Spleen (tissue), 7 donors: ENCODE measurements at regions not wholly inside any gene's neighbourhood (a gene's known extent, or its start where the extent isn't known, plus 50 kb on each side); places are given as distances from the start of the nearest gene placed in this dataset.

ENCODE experiments used
- CTCF ChIP-seq, 11 experiments: fragments of 200-600 bp in 7 of 11; fragments of 450-650 bp in 4 of 11; sonication (generic) in 4 of 11; IDR thresholded peaks in 8 of 11; conservative IDR thresholded peaks in 3 of 11; 1 replicate in 7 of 11; 2 replicates in 4 of 11; pipeline versions ENCODE4 v1.4.0 to v1.8.0; 2016 to 2021; ENCODE audit warnings: antibody characterized with exemption in 11 of 11, inconsistent platforms in 4 of 11, mild to moderate bottlenecking in 1 of 11
- POLR2AphosphoS5 ChIP-seq, 3 donors: sonication (generic); formaldehyde crosslinking; IDR thresholded peaks; one replicate each; pipeline ENCODE4 v1.5.1; 2017; ENCODE audit warnings: antibody characterized with exemption in 3 of 3
- donor health status: DM: no; HTN: no; CAD: no; lungs with moderate emphysema.
- donor health status: DM: no; HTN: no; CAD: no.
- donor health status: DM: no; HTN: no; CAD: no.

- no peak for TF ChIP-seq POLR2AphosphoS5 (IDR thresholded peaks at IDR 0.05)
- no peak for TF ChIP-seq CTCF (IDR thresholded peaks at IDR 0.05 in 8 of 11, conservative IDR thresholded peaks at IDR 0.05 in 3 of 11)
Measured at GRCh38 chr3:145326666-145327065, 834.3 kb downstream of the PLOD2 start.
